Fibroblast of the aortic adventitia (primary cell): ENCODE measurements at regions not wholly inside any gene's neighbourhood (a gene's known extent, or its start where the extent isn't known, plus 50 kb on each side); places are given as distances from the start of the nearest gene placed in this dataset.
"Not testable (repeated sequence)": the region's sequence is repeated elsewhere in the genome, so short reads cannot be mapped to it uniquely, and the experiment has no call there.

ENCODE experiments used
- DNase-seq: peaks from one replicate; pipeline ENCODE4 v3.0.0-alpha.2; 2010; ENCODE audit warnings: low read depth
- H3K4me3 ChIP-seq: 2 replicates; pipeline ENCODE4 v1.5.1; 2011; ENCODE audit warnings: low read depth, mild to moderate bottlenecking, control low read depth, low read length, moderate library complexity
- TF ChIP-seq, protein P1 (sequence below): IDR thresholded peaks from 2 replicates; pipeline ENCODE4 v1.5.1; 2011; ENCODE audit warnings: mild to moderate bottlenecking, low read length, control low read depth, inconsistent platforms; ENCODE audit not compliant: insufficient read depth

DNA sequence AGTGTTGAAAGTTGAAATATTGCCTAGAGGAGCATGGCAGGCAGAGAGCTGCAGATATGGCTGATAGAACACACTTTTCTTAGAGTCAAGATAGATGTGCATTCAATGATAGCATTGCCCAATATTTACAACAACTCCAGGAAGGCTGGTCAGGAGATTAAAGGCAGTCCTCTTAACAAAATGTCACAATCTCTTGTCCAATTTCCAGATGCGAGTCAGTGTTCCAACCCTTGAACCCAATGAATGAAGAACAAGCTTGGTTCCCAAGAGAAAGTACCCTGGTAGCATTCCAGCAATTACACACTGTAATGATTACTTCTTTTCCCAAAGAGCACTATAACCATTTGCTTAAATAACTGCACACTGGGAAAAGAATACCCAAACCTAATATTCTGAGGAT is 839.4 kb upstream of the VRK2 start:
- TF ChIP-seq, protein P1, sequence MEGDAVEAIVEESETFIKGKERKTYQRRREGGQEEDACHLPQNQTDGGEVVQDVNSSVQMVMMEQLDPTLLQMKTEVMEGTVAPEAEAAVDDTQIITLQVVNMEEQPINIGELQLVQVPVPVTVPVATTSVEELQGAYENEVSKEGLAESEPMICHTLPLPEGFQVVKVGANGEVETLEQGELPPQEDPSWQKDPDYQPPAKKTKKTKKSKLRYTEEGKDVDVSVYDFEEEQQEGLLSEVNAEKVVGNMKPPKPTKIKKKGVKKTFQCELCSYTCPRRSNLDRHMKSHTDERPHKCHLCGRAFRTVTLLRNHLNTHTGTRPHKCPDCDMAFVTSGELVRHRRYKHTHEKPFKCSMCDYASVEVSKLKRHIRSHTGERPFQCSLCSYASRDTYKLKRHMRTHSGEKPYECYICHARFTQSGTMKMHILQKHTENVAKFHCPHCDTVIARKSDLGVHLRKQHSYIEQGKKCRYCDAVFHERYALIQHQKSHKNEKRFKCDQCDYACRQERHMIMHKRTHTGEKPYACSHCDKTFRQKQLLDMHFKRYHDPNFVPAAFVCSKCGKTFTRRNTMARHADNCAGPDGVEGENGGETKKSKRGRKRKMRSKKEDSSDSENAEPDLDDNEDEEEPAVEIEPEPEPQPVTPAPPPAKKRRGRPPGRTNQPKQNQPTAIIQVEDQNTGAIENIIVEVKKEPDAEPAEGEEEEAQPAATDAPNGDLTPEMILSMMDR = no peak
- H3K4me3 ChIP-seq = no peak overlapping the region
- no peak for DNase-seq

DNA sequence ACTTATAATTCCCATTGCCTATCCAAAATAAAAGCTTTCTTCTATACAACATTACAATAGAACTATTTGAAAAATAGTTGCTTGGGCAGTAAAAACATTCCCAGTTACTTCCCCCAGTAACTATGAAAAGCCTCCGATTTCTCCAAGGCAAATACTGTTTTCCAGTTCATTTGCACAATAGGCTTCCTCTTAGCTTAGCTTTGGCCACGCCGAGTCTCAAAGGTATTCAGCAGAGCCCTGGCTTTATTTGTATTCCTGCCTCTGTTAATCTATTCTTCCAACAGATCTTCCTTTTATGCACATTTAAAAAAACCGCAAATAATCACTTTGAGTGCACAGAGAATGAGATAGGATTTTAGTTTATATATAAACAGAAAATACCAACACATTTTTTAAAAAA is 836.8 kb upstream of the VRK2 start:
- no peak overlapping the region for H3K4me3 ChIP-seq
- no peak for DNase-seq
- TF ChIP-seq, protein P1 = no peak

DNA sequence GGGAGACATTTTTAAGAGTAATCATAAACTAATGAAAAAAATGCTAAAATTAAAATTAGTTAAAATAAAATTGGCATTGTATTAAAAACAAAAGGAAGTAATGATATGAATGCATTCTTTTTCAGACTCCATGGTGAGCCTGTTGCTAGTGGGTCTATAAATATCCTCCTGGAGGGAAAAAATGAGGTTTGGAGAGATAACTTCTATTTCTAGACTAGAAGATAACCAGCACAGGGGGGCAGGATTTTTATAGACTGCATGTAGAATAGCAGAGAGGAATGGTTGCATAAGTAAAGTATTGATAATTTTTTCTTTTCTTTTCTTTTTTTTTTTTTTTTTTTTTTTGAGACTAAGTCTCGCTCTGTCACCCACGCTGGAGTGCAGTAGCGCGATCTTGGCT is 835.8 kb upstream of the VRK2 start:
- TF ChIP-seq, protein P1 = no peak
- no peak overlapping the region for H3K4me3 ChIP-seq
- no peak for DNase-seq

DNA sequence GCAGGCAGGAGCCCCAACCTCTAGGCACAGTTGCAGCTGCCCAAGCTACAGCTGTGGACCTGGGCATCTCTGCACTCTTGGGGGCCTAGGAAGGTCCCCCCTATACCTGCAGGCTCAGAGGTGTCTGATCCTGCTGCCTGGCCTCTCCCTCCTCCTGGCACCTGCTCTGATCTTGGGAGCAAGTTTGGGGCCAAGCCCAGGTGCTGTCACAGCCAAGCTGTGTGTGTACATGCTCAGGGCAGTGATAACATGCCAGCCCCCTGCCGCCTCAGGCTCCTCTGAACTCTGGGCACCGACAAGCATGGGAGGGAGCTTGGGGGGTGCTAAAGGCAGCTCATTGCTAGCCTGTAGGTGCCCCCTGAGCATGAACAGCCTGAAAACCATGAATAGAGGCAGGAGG is 829.6 kb upstream of the VRK2 start:
- TF ChIP-seq, protein P1 = no peak
- DNase-seq = no peak
- no peak overlapping the region for H3K4me3 ChIP-seq

DNA sequence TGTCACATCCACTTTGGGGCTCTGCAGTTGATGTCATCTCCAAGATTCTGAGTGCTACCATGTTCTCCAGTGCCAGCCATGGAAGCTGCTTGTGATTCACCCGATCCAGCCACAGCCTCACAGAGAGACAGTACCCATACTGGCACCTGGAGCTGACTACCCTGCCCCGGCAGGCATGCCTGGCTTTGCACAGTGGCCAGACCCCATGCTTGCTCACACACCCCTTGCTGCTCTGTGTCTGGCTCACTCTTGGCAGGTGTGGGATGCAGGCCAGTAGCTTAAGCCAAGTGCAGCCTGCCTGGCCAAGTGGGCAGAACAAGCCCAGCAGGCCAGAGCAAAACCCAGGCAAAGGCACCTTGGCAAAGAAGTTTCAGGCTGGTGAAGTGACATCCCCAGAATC is 828.4 kb upstream of the VRK2 start:
- TF ChIP-seq, protein P1 = no peak
- no peak overlapping the region for H3K4me3 ChIP-seq
- no peak for DNase-seq

DNA sequence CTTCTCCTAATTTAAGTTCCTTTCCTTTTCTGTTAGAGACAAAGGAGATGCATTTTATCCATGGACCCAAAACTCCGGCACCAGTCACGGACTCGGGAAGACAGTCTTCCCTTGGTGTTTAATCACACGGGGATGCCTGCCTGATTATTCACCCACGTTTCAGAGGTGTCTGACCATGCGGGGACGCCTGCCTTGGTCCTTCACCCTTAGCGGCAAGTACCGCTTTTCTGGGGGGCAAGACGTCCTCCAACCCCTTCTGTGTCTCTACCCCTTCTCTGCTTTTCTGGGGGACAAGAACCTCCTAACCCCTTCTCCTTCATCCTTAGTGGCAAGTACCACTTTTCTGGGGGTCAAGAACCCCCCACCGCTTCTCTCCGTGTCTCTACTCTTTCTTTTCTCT is 816.9 kb upstream of the VRK2 start:
- not testable (repeated sequence) for DNase-seq, H3K4me3 ChIP-seq

DNA sequence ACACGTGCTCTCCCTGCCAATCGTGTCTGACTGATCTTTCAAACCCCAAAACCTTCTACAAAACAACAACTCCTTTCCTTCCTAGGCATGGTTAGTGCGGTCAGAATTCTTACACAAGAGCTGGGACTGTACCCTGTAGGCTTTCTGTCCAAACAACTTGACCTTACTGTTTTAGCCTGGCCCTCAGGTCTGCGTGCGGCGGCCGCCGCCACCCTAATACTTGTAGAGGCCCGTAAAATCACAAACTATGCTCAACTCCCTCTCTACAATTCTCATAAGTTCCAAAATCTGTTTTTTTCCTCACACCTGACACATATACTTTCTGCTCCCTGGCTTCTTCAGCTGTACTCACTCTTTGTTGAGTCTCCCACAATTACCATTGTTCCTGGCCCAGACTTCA is 814.3 kb upstream of the VRK2 start:
- not testable (repeated sequence) for H3K4me3 ChIP-seq, DNase-seq

DNA sequence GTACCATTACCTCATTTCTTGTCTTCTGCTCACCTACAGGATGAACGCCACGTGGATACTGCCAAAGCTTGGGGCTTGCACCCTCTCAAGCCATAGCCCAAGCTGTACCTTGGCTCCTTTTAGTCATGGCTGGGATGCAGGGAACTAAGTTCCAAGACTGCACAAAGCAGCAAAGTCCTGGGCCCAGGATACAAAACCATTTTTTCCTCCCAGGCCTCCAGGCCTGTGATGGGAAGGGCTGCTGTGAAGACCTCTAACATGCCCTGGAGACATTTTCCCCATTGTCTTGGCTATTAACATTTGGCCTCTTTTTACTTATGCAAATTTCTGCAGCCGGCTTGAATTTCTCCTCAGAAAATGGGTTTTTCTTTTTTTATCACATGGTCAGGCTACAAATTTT is 795.1 kb upstream of the VRK2 start:
- DNase-seq, H3K4me3 ChIP-seq: not testable (repeated sequence)

DNA sequence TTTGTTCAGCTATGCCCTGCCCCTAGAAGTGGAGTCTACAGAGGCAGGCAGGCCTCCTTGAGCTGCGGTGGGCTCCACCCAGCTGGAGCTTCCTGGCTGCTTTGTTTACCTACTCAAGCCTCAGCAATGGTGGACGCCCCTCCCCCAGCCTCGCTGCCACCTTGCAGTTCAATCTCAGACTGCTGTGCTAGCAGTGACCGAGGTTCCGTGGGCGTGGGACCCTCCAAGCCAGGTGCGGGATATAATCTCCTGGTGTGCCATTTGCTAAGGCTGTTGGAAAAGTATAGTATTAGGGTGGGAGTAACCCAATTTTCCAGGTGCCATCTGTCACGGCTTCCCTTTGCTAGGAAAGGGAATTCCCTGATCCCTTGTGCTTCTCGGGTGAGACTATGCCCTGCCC is 770.2 kb upstream of the VRK2 start:
- DNase-seq, H3K4me3 ChIP-seq: not testable (repeated sequence)
